GM19023 (cell line): ENCODE measurements at regions not wholly inside any gene's neighbourhood (a gene's known extent, or its start where the extent isn't known, plus 50 kb on each side); places are given as distances from the start of the nearest gene placed in this dataset.

Experiments
- ATAC-seq: cut with Tn5 transposase; IDR thresholded peaks from one replicate; pipeline ENCODE4 v1.9.1; 2021; ENCODE audit warnings: mild to moderate bottlenecking, moderate library complexity; ENCODE audit not compliant: unreplicated experiment

DNA sequence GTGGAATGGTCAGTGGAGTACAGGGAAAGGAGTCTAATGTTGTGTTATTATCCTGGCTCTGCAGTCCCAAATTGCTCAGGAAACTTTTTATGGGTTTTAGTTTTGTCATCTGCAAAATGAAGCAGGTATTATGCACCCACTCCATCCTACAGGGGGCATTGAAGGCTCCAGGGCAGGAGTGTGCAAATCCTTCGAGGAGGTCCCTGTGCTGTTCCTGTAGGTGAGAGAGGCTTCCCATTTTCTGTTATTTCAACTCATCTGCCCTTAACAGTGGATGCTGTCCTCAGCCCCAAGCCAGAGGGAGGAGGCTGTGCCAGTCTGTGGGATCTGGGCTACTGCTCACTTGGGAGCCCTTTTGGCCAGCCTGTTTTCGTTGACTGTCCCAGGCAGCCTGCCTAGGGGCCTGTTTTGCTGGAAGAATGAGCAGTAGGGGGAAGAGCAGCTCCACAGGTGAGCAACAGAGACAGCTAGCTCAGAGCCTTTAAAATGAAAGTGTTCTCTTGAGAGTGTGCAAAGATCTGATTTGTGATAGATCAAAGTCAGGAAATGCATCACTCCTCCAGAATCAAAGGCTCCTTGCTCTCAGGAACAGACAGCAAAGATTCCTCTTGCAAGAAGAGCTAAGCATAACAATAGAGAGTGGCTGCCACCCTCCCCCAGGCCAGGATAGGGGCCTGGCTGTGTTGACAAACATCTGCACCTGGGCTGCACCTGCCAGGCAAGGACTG, 317.6 kb upstream of the PROX1 start:
- ATAC-seq = no peak

DNA sequence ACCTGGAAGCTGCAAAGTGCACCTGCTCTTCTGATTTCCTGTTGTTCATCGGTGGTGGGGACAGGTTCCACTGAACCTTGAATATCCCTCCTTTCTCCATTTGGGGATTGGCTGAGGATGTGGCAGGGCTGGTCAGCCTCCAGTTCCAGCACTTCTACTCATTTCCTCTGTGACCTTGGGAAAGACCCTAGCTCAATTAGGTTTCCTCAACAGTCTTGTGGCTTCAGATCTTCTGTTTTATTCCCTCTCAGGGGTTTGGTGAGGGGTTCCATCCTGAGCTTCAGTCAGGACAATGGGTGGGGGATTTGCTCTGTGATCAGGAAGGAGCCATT, 317.1 kb upstream of the PROX1 start:
- ATAC-seq = no peak

DNA sequence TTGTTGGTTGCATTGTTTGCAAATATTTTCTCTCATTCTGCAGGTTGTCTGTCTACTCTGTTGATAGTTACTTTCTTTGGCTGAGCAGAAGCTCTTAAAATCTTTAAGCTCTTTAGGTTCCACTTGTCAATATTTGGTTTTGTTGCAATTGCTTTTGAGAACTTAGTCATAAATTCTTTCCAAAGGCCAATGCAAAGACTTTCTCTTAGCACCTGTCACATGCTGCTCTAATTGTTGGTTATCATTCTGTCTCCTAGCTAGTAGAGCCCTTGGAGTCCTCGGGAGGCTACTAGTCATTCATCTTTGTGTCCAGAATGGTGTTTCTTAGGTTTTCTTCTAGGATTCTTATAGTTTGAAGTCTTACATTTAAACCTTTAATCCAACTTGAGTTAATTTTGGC, 312.7 kb upstream of the PROX1 start:
- ATAC-seq = no peak

DNA sequence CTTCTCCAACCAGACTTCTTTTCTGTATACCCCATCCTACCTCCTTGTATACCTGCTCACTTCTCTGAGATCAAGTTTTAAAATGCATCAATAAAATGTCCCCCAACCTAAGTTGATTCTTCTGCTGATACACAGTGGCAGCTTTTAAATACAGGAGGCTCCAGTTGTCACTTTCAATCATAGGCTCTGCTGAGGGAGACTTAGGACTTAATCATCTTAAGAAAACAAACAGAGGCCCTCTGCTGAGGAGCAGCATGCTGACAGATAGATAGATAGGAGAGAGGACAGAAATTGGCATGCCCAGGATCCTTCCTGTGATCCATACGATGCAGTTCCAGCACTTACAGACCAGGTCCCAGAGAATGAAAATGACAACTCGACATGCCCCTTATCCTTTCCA, 311.0 kb upstream of the PROX1 start:
- no peak for ATAC-seq

DNA sequence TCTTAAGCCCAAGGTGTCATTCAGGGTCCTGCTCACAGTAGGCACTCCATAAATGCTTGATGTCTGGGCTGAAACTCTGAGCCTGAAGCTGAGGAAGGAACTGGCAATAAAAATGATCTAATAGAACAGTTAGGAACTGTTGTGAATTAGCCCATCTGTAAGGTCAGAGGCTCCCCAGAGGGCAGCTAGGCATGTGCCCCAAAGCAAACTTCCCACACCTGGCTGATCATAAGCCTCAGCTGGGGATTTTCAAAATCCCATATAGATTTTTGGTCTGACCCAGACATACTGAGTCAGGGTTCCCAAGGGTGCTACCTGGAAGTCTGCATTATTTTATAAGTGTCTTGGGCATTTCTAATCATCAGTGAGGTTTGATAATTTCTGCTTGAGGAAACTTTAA, 309.4 kb upstream of the PROX1 start:
- no peak for ATAC-seq

DNA sequence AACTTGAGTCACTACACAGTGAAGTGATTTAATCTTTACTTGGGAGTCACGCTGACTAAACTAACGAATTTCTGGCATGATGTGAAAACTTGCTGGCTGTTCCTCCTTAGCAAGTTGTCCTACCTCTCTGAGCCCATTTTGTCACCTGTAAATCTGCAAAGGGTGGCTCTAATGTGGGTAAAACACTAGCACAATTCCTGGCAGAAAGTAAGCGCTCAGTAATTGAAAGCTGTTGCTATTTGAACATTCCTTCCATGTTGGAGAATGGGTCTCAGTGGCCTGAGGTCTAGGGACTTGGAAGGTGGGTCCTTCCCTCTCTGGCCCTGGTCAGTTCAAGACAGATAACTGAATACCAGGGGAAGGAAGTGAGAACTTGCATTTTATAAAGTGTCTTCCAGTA, 309.0 kb upstream of the PROX1 start:
- ATAC-seq = no peak

DNA sequence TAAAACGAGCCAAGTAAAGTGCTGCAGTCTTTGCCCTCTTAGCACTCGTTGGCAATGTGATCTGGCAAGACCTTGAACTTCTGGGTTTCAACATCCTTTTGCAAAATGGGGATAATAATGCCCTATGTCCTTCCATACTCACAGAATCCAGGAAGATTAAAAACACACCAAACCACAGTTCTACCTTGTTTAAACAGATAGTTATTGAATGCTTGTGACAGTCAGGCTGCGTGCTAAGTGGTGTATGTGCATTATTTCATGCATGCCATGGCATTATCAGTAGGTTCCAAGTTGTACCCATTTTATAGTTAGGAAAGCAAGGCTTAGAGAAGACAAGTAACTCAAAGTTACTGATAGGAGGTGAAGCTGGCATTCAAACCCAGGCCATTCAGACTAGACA, 308.6 kb upstream of the PROX1 start:
- no peak for ATAC-seq

DNA sequence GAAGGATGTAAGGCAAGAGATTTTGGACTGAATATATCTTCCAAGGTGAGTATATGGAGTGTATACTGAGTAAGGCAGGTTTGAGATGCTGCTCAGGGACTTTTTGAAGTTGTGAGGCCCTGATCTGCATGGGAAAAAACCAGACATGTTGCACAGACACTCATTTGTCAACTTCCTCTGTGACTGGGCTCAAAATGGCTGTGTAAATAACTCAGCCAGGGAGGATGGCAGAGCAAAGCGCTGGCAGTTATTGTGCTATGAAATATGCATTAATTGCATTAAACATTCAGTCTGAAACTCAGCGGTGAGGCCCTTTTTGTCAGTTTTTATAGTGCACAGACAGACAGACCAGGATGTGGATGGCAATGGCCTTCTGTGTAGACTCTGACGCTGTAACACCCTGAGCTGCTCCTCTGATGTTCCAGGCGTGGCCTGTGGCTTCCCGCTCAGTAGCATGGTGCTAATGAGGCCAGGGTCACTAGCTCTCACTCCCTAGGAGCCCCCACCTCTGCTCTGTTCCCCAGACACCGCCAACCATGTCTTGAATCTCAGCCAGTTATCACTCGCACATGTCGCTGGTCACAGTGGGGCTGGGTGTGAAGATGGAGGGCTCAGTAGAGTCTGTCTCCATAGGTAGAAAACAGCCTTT, 307.0 kb upstream of the PROX1 start:
- ATAC-seq = no peak

DNA sequence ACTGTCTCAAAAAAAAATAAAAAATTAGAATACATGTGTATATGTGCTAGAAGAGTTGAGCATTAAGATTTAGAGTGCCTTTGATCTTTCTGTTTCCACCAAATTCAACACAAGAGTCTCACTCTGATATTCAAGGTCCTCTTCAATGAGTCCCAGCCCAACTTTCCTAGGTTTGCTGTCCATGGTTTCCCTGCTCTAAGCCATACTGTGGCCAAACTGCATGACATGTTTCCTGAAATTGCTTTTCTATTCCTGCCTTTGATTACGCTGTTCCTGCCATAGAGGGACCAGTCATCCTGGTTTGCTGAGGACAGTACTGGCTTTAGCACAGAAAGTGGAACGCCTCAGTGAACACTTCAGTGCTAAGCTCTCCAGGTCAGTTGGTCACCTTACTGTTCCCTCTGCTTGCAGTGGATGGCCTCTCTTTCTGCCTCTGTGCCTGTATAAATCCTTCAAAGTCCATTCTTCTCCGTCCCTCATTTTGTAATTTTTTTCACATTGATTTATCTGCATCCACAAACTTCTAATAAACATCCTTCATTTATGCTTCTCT, 305.9 kb upstream of the PROX1 start:
- ATAC-seq = no peak

DNA sequence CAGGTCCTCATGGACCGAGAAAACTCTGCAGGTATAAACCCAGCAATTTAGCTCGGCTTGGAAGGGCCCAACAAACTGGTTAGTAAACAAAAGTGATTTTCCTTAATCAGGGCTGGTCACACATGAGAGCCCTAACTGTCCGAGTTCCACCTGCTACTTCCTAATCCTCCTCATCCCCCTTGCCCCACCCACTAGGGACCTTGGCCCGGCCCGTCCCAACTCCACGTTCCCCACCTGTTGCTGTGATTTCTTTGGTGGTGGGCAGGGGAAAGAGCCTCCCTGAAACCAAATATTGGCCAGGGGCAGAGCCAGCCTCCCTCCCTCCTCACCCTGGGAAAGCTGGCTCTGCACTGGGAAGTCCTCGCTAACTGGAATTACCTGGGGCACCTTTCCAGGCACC, 304.2 kb upstream of the PROX1 start:
- no peak for ATAC-seq

DNA sequence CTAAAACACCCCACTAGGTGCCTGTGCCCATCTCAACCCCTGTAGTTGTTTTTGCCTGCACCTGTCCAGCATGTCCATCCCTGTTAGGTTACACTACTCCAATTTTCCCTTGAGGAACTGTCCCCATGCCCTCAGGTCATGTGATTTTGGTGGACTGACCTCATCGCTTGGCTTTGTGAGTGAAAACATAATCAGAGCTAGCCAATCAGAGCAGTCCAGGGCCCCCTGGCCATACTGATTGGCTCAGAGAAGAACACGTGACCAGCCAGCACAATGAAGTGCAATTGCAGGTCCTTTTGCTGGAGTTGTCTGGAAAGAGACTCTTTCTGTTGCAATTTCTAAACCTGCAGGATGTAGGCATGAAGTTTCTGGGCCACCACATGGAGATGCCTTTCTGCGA, 303.3 kb upstream of the PROX1 start:
- no peak for ATAC-seq

DNA sequence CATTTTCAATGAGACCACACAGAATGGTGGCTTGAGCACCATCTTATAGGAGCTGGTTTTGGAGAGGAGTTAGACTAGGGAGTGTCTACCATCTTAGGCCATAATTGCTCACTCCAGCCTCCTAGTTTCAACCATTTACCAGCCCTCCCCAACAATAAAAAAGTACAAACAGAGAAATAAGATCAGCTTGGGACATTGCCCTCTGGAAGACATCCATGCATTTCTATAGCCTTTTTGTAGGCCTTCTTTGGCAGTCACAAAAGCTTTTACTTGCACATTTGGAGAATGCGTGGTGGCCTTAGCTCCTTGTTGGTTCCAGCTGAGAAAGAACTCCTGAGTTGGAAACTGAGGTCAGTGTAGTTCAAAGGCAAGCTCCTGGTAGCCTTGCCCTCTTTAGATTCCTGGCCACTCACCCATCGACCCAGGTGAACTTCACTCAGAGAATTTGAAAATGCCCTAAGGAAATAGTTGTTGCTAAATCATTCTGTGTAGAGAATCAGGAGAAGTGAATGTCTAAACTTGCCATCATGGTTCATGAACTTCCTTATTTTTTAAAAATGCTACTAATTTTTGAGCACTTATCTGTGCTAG, 301.7 kb upstream of the PROX1 start:
- no peak for ATAC-seq

DNA sequence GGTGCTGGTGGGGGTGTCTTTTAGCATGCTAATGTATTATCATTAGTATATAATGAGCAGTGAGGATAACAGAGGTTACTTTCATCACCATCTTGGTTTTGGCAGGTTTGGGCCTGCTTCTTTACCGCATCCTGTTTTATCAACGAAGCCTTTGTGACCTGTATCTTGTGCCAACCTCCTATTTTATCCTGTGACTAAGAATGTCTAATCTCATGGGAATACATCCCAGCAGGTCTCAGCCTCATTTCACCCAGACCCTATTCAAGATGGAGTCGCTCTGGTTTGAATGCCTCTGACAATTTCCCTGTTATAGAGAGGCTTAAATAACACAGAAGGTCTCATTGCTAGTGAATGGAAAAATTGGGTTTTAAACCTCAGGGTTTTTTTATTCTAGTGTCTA, 300.8 kb upstream of the PROX1 start:
- ATAC-seq = no peak

DNA sequence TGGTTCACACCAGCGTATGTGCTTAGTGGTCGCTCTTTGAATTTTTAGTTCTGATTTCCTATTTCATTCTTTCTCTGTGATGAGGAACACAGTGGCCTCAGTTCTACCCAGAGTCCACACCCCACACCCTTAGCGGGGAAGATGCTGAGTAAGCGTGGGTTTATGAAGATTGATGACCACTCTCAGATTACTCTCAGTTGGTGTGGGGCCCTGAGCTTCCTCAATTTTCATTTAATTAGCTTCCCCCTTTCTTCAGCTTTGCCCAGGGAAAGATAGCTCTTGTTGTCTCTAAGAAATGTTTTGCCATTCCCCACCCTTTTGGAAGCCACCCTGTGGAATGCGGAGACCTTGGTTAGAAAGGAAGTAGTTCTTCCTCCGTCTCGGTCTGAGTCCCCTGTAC, 299.9 kb upstream of the PROX1 start:
- ATAC-seq = no peak

DNA sequence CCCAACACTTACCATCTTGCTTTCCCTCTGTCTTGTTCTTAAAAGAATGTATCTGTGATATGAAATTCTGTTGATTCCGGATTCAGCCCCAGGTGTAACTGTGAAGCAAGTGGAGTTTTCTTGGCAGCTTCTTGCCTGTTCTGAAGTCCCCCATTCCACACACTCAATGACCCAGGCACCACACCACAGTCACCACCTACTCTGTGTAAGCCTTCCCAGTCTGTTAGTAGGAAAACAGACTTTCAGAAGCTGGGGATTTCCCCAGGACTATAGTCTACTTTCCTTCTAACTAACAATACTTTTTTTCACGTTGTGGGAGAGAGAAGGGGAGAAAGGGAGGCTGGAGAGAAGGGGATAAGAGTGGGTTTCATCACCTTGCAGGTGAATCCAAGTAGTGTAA, 299.1 kb upstream of the PROX1 start:
- no peak for ATAC-seq

DNA sequence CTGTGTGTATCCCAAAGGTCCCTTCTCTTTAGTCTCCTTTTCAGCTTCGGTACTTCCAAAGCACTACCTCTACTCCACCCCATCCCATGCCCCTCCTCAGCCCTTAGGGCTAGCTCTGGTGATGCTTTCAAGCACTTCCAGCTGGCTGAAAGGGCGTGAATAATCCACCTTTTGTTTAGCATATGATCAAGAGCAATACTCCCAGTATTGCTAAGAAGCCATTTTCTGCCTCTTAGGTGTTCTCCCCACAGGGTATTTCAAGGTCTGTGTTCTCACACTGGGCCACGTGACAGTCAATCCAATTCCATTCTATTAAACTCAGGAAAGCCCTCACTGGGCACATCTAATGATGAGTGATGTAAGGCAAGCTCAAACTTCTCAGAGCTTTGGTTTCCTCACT, 298.5 kb upstream of the PROX1 start:
- no peak for ATAC-seq

DNA sequence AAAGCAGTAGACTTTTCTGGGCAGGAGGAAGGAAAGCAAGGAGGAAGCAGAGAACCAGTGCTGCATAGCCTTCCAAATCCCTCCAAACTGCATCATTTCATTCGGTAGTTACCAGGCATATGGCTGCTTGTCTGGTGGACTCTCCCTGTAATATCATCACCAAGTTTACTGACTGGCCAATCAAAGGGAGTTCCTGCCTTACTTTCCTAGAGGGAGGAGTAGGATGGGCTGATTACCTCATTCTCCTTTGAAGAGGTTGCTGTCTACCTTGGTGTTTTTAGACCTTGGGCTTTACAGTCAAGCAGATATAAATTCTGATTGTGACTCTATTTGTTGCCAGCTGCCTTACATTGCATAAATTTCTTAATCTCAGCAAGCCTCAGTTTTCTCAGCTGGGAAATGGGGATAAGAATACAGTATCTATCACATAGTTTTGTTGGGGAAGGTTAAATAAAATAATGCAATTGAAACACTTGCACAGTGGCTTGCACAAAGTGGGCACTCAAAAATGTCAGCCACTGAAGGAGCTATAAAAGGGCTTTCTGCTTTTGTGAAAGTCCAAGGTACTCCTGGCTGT, 297.3 kb upstream of the PROX1 start:
- ATAC-seq = no peak

DNA sequence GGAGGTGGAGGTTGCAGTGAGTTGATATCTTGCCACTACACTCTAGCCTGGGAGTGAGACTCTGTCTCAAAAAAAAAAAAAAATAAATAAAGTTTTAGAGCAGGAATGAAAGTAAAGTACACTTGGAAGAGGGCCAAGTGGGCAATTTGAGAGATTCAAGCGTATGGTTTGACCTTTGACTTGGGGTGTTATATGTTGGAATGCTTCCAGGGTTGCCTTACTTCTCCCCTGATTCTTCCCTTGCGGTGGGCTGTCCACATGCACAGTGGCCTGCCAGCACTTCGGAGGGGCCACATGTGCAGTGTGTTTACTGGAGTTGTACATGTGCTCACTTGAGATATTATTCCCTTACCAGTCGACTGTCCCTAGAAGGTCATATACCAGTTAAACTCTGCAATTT, 295.5 kb upstream of the PROX1 start:
- no peak for ATAC-seq

DNA sequence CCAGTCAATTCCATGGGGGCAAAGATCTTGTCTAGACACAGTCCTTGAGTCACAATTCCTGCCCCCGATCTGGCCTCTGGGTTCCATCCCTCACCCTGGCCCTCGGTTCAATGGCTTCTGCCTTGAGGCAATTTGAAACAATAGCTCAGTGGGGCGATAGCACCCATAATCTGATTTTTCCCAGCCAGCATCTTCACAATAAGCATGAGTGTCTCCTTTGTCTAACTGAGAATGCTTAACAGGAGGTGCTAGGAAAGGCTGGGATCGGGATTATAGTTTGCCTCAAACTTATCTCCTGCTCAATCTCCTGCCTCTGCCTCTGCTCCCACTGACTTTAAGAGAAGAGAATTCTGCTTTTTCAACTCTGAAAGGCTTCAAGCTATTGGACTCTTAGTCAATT, 293.9 kb upstream of the PROX1 start:
- ATAC-seq = no peak

DNA sequence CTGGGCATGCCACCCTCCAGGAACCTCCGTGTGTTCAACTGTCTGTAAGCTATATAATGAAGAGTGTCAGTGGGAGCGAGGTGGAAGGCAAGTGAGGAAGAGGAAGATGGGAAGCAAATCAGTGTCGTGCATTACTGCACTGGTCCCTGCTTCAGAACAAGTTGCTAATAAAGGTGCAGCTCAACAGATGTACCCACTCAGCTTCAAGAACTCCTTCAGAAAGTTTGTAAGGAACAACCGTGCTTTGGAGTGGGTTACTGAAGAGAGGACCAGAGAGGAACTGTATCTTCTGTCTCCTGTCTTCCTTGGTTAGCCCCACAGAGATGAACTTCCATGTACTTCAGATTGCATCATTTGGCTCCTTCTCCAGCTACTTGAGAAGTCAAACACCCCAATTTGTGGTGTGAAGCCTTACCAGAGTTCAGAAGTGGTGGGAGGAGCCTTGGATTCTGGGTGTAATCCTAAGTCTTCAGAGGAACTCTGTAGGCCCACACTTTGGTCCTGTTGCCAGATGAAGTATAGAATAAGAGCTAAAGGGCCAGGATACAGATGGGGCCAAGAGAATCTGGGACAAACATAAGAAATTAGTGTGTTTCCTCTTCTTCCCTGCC, 290.5 kb upstream of the PROX1 start:
- no peak for ATAC-seq

DNA sequence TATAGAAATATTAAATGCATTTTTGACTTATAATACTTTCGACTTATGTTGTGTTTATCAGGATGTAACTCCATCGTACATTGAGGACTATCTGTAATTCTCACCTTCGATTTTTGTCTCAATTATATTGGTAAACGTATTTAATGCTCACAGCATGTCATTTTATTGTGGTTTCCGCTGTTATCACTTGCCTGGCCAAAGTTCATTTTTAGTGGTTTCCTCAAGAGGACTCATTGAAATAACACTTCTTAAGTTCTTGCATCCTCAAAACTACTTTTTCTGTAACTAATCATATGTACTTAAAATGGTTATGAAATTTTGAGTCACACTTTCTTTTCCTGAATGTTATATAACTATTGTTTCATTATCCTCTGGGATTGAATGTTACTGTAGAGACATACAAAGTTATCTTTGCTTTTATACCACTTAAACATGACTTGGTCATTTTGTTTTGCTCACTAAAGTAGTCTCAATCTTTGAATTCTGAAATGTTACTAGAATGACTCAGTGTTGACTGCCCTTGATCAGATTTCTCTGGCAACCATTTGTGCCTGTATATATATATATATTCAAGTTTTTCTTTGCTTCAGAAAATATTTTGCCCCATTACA, 289.6 kb upstream of the PROX1 start:
- no peak for ATAC-seq
